Peyer's patch (tissue), 4 donors: ENCODE measurements at regions not wholly inside any gene's neighbourhood (a gene's known extent, or its start where the extent isn't known, plus 50 kb on each side); places are given as distances from the start of the nearest gene placed in this dataset.

ENCODE experiments used
- POLR2A ChIP-seq, 2 donors: fragments of 450-650 bp; IDR thresholded peaks; one replicate each; pipeline ENCODE4 v1.5.1; 2017; ENCODE audit warnings: antibody characterized with exemption in 2 of 2, mild to moderate bottlenecking in 2 of 2, moderate library complexity in 2 of 2
- TF ChIP-seq, protein P1 (sequence below), 6 experiments: fragments of 450-650 bp in 4 of 6; fragments of 200-600 bp in 2 of 6; sonication (generic) in 1 of 6; IDR thresholded peaks; one replicate each; pipeline ENCODE4 v1.5.1; 2017 to 2019; ENCODE audit warnings: antibody characterized with exemption in 6 of 6, mild to moderate bottlenecking in 3 of 6, moderate library complexity in 1 of 6

DNA sequence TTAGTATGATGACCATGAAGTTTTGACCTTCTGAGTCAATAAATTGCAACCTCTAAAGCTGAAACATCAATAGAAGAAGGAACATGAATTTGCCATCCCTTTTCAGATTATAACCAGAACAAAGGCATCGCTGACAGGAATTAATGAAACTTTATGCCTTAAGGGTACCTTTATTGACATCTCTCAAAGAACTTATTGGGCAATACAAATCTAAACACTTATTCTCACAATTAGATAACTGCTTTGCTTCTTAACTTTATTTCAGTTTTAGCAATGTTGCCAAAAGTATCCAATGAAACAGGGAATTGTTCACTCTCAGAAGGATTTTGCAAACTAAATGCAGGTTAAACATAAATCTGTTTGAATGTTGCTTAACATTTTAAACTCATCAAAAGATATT lies 116.0 kb downstream of the ELAPOR2 start:
- TF ChIP-seq POLR2A (IDR thresholded peaks at IDR 0.05) = no peak
- TF ChIP-seq, protein P1, sequence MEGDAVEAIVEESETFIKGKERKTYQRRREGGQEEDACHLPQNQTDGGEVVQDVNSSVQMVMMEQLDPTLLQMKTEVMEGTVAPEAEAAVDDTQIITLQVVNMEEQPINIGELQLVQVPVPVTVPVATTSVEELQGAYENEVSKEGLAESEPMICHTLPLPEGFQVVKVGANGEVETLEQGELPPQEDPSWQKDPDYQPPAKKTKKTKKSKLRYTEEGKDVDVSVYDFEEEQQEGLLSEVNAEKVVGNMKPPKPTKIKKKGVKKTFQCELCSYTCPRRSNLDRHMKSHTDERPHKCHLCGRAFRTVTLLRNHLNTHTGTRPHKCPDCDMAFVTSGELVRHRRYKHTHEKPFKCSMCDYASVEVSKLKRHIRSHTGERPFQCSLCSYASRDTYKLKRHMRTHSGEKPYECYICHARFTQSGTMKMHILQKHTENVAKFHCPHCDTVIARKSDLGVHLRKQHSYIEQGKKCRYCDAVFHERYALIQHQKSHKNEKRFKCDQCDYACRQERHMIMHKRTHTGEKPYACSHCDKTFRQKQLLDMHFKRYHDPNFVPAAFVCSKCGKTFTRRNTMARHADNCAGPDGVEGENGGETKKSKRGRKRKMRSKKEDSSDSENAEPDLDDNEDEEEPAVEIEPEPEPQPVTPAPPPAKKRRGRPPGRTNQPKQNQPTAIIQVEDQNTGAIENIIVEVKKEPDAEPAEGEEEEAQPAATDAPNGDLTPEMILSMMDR (IDR thresholded peaks at IDR 0.05) = no peak
